ENCODE measurements at regions not wholly inside any gene's neighbourhood (a gene's known extent, or its start where the extent isn't known, plus 50 kb on each side); places are given as distances from the start of the nearest gene placed in this dataset.

- no peak for DNase-seq (ENCODE audit: low spot score)
Measured at GRCh38 chr3:144229953-144230352, 258.3 kb downstream of the DIPK2A start.

DNA sequence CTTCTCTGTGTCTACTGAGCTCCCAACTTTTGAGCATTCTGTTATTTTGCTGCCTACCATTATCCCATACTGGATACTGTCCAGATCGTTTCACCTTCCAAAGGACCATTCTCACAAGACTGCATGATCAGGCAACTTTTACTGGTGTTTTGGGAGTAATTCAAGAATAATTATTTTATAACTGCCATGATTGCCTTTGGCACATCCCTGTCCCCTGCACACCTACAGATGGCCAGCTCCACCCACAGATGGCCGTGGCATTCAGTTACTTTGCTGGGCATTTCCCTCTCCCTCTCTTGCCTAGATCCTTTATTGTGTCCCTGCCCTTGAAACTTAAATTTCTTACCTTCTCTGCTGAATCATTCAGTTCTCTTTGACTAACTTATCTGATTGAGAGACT, 263.9 kb downstream of the DIPK2A start:
- DNase-seq (ENCODE audit: low spot score): no peak

- DNase-seq (ENCODE audit: low spot score): no peak
Measured at GRCh38 chr3:144237351-144237750, 265.7 kb downstream of the DIPK2A start.

GRCh38 chr3:144241404-144241803, 269.8 kb downstream of the DIPK2A start:
- DNase-seq (ENCODE audit: low spot score): no peak

DNA sequence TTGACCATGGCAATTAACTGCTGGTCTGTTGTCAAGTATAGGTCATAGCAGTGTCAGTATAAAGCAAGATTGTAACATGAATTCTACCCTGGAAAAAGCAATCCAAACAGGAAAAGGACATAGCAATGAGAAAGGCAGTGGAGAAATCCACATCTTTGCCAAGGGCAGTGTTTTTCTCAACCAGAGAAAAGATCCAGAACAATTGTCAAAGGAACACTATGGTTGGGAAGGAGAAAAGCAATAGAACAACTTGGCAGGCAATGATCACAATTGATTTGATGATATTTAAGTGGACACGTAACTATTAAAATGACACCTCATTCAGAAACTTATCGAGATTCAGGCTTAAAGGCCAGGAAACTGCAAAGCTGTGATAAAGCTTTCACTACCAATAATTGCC, 271.1 kb downstream of the DIPK2A start:
- DNase-seq (ENCODE audit: low spot score): no peak

DNA sequence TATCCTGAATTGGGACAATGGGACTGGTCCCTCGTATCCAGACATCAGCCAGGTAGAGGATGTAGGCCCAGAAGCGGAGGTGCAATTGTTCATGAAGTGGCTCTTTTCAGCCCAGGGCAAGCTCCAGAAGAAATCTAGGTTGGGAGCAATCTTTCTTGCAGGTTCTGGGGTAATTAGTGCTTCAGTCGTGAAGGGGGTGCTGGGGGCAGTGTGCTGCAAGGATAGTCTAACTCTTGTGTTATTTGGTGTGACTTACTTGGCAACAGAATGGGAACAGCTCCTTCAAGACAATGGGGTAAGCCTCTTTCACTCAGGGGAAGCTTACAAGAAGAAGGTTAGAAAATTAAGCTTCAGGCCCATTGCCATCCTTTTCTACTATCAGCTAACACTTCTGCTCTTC, 273.0 kb downstream of the DIPK2A start:
- no peak for DNase-seq (ENCODE audit: low spot score)

DNA sequence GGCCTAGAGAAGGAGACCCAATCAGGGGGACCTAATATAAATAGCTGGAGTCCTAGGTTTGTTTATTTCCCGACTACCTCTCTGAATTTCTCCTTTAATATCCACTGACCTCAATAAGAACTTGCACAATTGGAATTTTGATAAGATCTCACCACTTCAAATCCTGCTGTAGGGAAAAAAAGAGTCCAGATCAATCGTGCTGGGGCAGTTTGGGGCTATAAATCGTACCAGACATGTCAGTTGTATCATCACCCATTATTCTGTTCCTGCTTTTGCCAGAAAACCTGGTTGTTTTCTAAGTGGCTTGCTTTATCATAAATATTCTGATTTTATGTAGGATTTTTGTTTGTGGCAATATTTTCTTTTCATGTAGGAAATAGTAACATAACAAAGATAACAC, 281.3 kb downstream of the DIPK2A start:
- DNase-seq (ENCODE audit: low spot score): no peak

GRCh38 chr3:144257381-144257780, 285.8 kb downstream of the DIPK2A start:
- DNase-seq (ENCODE audit: low spot score): no peak

DNA sequence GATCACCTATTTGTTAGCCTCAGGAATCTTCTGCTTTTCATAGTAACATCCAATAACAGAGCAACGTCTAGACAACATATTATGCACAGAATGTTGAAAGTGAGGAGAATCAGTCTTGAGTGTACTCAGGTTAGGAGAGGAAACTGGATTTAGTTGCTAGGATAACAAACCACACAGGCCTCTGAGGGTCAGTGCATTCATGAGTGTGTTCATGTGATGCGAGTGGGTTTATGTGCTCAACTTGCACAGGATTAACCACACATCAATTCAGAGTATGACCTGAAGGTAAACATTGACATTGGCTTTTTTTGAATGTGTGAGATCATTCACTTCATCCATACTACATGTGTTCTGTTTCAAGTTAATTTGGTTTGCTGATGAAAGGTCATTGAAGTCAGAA, 287.6 kb downstream of the DIPK2A start:
- no peak for DNase-seq (ENCODE audit: low spot score)

- DNase-seq (ENCODE audit: low spot score): no peak
Measured at GRCh38 chr3:144263706-144264105, 292.1 kb downstream of the DIPK2A start.

DNA sequence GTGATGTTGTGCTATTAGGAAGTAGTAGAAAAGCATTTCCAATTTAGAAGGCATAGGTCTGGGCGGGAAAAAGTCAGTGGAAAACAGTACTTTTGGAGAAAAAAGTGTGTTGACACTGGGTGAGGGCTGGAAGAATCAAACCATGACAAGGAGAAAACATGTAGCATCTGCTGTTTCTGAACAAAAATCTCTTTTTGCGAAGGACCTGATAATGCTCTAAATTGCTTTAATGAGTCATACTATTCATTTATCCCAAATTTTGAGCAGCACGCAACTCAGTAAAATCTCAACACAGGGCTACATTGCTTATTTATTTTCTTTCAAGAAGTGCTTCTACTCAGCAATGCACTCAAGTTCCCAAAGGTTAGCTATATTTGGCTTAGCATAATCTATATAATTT, 292.7 kb downstream of the DIPK2A start:
- DNase-seq (ENCODE audit: low spot score): no peak

GRCh38 chr3:144264794-144265193, 293.2 kb downstream of the DIPK2A start:
- no peak for DNase-seq (ENCODE audit: low spot score)

GRCh38 chr3:144265542-144266100, 294.0 kb downstream of the DIPK2A start:
- DNase-seq (ENCODE audit: low spot score): no peak

DNA sequence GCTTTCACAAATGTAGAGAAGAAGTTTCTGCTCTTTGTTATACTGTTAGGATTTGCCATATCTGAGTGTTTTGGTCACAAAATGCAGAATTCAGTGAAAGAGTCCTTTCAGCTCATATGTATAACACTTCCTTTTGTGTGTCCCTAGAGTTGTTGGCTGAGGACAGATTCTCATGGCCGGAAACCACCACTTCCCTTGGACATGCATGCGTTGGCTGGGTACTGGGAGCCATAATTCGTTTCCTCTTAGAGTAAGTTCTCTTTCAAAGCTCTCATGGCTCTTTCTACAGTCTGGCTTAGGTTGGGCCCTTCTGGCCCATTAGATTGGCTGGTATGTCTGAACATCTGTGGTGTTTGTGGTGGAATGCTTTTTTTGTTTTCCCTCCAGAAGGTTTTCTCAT, 298.5 kb downstream of the DIPK2A start:
- no peak for DNase-seq (ENCODE audit: low spot score)

- DNase-seq (ENCODE audit: low spot score): no peak
Measured at GRCh38 chr3:144272680-144273079, 301.1 kb downstream of the DIPK2A start.

DNA sequence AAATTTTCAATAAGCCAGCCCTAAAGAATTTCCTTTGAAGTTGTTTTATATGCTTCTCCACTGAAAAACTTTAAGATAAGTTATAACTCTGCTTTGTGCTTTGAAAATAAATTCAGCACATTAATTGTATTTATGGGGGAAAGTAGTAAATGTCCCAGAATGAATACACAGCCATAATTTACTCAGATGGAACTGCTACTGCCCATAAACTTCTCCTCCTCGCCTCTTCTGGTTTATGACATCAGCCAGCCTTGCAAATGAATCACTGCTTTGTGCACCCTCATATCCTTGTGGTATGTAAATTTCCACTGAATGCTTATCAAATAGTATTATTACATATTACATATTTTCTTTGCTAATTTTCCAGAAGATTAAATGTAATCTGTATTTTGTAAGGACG, 302.0 kb downstream of the DIPK2A start:
- DNase-seq (ENCODE audit: low spot score): no peak

DNA sequence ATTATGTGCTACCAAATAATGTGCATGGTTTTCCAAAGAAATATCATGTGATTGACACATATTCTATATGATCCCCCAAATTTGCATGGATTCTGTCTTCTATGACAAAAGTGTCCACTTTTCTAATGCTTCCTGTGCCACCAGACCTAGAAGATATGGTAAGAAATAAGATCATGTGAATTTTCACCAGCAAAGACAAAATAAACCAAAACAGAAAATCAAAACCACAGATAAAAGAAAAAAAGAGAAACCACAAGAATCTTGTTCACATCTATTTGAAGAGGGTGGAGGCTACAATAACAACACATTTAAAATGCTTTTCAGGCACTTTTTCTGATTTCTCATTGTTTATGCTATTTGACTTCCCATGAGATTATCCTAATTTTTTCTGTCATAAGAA, 303.4 kb downstream of the DIPK2A start:
- DNase-seq (ENCODE audit: low spot score): no peak

DNA sequence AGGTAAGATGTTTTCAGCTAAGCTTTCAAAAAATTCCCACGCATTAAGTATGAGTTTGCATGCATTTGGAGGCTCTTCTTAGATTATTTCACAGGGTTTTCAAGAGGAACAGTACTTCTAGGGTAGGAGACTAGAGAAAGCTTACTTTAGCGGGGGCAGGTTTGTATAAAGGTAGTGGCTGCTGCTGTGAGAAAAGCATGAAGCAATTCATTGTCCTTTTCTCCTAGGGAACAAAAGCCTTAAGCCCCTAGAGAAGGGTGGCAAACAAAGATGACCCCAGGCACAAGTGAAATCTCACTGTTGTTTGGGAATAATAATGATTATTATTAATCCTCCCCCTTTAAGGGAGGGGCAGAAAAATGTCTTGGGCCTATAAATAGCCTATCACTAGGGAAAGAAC, 310.7 kb downstream of the DIPK2A start:
- no peak for DNase-seq (ENCODE audit: low spot score)

DNA sequence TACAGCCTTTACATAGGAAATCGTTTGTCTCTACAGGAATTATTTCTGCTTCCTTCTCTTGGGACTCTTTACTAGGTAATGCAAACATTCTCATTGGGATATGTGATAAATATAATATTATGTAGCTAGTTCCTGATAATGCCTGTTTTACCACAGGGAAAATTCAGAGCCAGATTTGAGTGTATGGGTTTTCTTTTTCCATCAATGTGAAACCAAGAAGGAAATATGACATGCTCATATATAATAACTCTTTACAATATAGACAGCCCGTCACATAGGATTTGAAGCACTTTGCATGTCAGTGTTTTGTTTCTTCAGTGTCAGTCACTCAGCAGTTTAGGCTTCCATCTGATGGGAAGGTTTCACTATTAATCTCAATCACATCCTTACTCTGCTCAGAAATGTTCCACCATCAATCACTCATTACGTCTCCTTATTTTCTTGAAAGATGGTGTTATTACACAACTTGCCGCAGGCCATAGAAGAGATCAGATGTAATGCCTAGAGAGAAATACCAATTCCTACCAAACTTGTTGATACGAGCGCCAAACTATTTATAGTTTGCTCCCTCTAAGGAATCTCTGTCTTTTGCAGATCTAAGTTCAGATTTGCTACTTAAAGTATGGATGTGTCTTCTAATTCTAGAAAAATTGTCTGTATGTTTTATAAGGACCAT, 314.8 kb downstream of the DIPK2A start:
- DNase-seq (ENCODE audit: low spot score): no peak

DNA sequence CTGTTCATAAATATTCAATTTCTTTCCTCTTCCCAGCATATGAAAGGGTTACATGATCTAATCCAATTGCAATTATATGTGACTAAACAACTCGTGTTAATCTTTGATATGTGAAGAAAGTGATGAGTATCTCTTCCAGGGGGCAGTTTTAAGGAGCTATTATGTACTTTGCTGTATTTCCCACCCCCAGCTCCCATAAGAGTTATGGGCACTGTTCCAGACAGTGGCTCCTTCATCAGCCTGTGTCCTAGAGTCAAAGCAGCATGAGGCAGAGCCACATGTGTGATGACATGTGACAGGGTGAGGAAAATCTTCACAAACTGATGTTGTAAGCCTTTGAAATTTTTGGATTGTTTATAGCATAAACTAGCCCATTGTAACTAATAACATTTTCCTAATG, 315.4 kb downstream of the DIPK2A start:
- DNase-seq (ENCODE audit: low spot score): no peak

GRCh38 chr3:144289057-144289456, 317.4 kb downstream of the DIPK2A start:
- DNase-seq (ENCODE audit: low spot score): no peak

GRCh38 chr3:144294659-144295538, 323.3 kb downstream of the DIPK2A start:
- DNase-seq (ENCODE audit: low spot score): no peak

DNA sequence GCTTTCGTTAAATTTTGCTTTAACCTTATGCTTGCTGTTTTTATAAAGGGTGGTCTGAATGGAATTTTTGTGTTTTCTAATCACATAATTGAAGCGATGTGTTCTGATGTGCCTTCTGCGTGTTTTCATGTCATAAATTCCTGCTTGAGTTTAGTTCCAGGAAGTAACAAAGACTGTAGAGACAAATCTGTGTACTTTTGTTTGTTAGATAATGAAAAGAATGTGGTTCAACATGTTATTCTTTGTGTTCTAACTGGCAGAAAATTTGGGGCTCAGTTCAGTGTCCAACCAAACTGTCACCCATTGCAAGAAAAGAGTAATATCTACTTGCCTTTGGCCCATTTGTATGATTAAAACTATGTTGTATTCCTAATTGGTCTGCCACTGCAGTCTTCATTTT, 324.0 kb downstream of the DIPK2A start:
- no peak for DNase-seq (ENCODE audit: low spot score)
